H1 (cell line): ENCODE measurements at regions not wholly inside any gene's neighbourhood (a gene's known extent, or its start where the extent isn't known, plus 50 kb on each side); places are given as distances from the start of the nearest gene placed in this dataset.

ENCODE experiments used
- ASH2L ChIP-seq: fragments of 200-600, 300-600 bp; sonication (generic); IDR thresholded peaks from one replicate; pipeline ENCODE4 v1.7.1; 2017; ENCODE audit warnings: low read length
- BCL11A ChIP-seq, 2 experiments: IDR thresholded peaks; one replicate each; pipeline ENCODE4 v1.6.1; 2011; ENCODE audit warnings: low read depth in 2 of 2, low read length in 2 of 2, mild to moderate bottlenecking in 2 of 2
- NANOG ChIP-seq: IDR thresholded peaks from 2 replicates; pipeline ENCODE4 v1.6.1; 2011; ENCODE audit warnings: low read length, low read depth, mild to moderate bottlenecking, inconsistent platforms; ENCODE audit not compliant: insufficient read depth, poor library complexity, severe bottlenecking

DNA sequence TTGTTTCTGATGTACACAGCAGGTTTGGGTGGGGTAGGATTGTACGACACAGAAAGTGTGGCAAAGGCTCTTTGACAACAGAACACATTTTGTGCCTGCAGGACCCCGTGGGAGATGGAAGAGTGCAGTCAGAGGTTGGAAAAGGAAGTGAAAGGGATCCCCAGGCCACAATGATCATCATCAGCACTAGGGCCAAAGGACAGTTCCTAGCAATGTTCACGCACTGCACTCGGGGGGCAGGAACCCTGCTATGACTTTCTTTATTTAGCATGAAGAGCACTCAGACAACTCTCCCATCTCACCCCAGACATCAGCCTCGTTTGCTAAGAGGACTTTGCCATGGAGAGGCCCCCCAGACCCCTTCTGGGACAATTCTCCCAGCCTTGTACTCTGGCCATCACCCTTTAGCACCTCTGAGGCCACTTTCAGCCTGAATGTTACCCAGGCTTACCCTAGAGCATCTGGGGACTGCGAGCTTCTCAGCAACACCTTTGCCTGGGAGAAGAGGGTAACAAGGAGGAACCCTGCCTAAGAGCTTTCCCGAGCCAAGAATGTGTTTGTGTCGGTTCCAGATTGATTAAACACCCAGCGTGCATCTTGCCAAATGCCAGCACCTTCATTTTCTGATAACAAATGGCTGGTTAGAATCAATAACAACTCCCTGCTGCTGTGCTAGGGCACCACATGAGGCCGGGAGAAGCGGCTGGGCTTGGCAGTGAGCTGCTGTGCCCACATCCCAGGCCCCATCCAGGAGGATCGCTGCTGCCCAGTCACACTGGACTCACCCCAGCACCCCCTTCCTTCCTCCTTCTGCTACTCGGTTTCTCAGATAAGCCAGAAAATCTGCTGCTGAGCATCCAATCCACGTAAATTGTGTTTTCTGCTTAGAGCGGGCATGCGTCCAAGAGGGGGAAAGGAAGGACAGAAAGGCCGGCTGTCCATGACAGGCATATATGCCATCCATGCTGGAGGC lies 633.1 kb downstream of the AJAP1 start (continued):
- TF ChIP-seq NANOG, result no peak
- no peak for TF ChIP-seq ASH2L
- TF ChIP-seq BCL11A (IDR thresholded peaks at IDR 0.05; ENCODE audit: low read depth in 2 of 2, low read length in 2 of 2), result no peak
